ENCODE measurements at regions not wholly inside any gene's neighbourhood (a gene's known extent, or its start where the extent isn't known, plus 50 kb on each side); places are given as distances from the start of the nearest gene placed in this dataset.

- DNase-seq: no peak
- no peak overlapping the region for H3K9ac ChIP-seq (ENCODE audit: low read length)
- no peak for TF ChIP-seq CTCF (IDR thresholded peaks at IDR 0.05; ENCODE audit: low read length)
- no peak for TF ChIP-seq EZH2 (optimal IDR thresholded peaks at IDR 0.05; ENCODE audit: low read depth, low read length)
- H3K4me1 ChIP-seq (ENCODE audit: low read length): no peaks in the 10 kb centered on the region
- no peak overlapping the region for H3K4me3 ChIP-seq (ENCODE audit: low read length)
- no peaks in the 10 kb centered on the region for H3K9me3 ChIP-seq (replicated peaks; ENCODE audit: insufficient read depth, low read length)
- H3K9me2 ChIP-seq (replicated peaks; ENCODE audit: insufficient read depth, low read length): no peaks in the 10 kb centered on the region
- no peaks in the 10 kb centered on the region for H3K27me3 ChIP-seq (replicated peaks; ENCODE audit: insufficient read depth, low read length)
- no peaks in the 10 kb centered on the region for H3K79me2 ChIP-seq (ENCODE audit: low read length)
- H3K36me3 ChIP-seq (replicated peaks; ENCODE audit: insufficient read depth, low read length): no peaks in the 10 kb centered on the region
- H3F3A ChIP-seq (ENCODE audit: insufficient read depth, low read length): no peaks in the 10 kb centered on the region
- no peak overlapping the region for H2AFZ ChIP-seq (ENCODE audit: low read length)
- H4K20me1 ChIP-seq (ENCODE audit: insufficient read depth, low read length): no peaks in the 10 kb centered on the region
- no peak overlapping the region for H3K4me2 ChIP-seq (ENCODE audit: low read depth, low read length)
- no peak overlapping the region for H3K27ac ChIP-seq (ENCODE audit: low read length)
These were observed 980.1 kb upstream of the TYRP1 start for GRCh38 chr9:11713077-11713476.

GRCh38 chr9:11722957-11723356, 970.2 kb upstream of the TYRP1 start:
- H3K36me3 ChIP-seq (replicated peaks; ENCODE audit: insufficient read depth, low read length): no peaks in the 10 kb centered on the region
- H3K4me2 ChIP-seq (ENCODE audit: low read depth, low read length): 0 out of 2 replicates have a peak overlapping the region, but pooled peaks have one; percentile 8
- H3K79me2 ChIP-seq (ENCODE audit: low read length): no peaks in the 10 kb centered on the region
- H3K27me3 ChIP-seq (replicated peaks; ENCODE audit: insufficient read depth, low read length): no peaks in the 10 kb centered on the region
- no peak for TF ChIP-seq EZH2 (optimal IDR thresholded peaks at IDR 0.05; ENCODE audit: low read depth, low read length)
- TF ChIP-seq CTCF (IDR thresholded peaks at IDR 0.05; ENCODE audit: low read length): no peak
- no peak for TF ChIP-seq EZH2phosphoT487 (IDR thresholded peaks at IDR 0.05; ENCODE audit: low read length)
- DNase-seq: peak; percentile 60
- no peak overlapping the region for H3K27ac ChIP-seq (ENCODE audit: low read length)
- no peaks in the 10 kb centered on the region for H3F3A ChIP-seq (ENCODE audit: insufficient read depth, low read length)
- H3K9ac ChIP-seq (ENCODE audit: low read length): no peak overlapping the region
- H4K20me1 ChIP-seq (ENCODE audit: insufficient read depth, low read length): no peaks in the 10 kb centered on the region
- H3K4me1 ChIP-seq (ENCODE audit: low read length): peaks cover 5% of the 10 kb centered on the region; the same call in 1 of the 2 replicates
- no peak overlapping the region for H2AFZ ChIP-seq (ENCODE audit: low read length)
- H3K9me2 ChIP-seq (replicated peaks; ENCODE audit: insufficient read depth, low read length): no peaks in the 10 kb centered on the region
- no peak overlapping the region for H3K4me3 ChIP-seq (ENCODE audit: low read length)
- H3K9me3 ChIP-seq (replicated peaks; ENCODE audit: insufficient read depth, low read length): no peaks in the 10 kb centered on the region

GRCh38 chr9:11726659-11727058, 966.5 kb upstream of the TYRP1 start:
- TF ChIP-seq EZH2 (optimal IDR thresholded peaks at IDR 0.05; ENCODE audit: low read depth, low read length): no peak
- H3K36me3 ChIP-seq (replicated peaks; ENCODE audit: insufficient read depth, low read length): no peaks in the 10 kb centered on the region
- no peak overlapping the region for H2AFZ ChIP-seq (ENCODE audit: low read length)
- no peak overlapping the region for H3K4me2 ChIP-seq (ENCODE audit: low read depth, low read length)
- H3K9me2 ChIP-seq (replicated peaks; ENCODE audit: insufficient read depth, low read length): no peaks in the 10 kb centered on the region
- H3K9ac ChIP-seq (ENCODE audit: low read length): no peak overlapping the region
- no peak for DNase-seq
- no peak overlapping the region for H3K4me3 ChIP-seq (ENCODE audit: low read length)
- no peaks in the 10 kb centered on the region for H3F3A ChIP-seq (ENCODE audit: insufficient read depth, low read length)
- no peaks in the 10 kb centered on the region for H4K20me1 ChIP-seq (ENCODE audit: insufficient read depth, low read length)
- H3K27ac ChIP-seq (ENCODE audit: low read length): no peak overlapping the region
- peaks cover 5% of the 10 kb centered on the region; the same call in 1 of the 2 replicates for H3K4me1 ChIP-seq (ENCODE audit: low read length)
- no peaks in the 10 kb centered on the region for H3K27me3 ChIP-seq (replicated peaks; ENCODE audit: insufficient read depth, low read length)
- H3K9me3 ChIP-seq (replicated peaks; ENCODE audit: insufficient read depth, low read length): no peaks in the 10 kb centered on the region
- no peaks in the 10 kb centered on the region for H3K79me2 ChIP-seq (ENCODE audit: low read length)

DNA sequence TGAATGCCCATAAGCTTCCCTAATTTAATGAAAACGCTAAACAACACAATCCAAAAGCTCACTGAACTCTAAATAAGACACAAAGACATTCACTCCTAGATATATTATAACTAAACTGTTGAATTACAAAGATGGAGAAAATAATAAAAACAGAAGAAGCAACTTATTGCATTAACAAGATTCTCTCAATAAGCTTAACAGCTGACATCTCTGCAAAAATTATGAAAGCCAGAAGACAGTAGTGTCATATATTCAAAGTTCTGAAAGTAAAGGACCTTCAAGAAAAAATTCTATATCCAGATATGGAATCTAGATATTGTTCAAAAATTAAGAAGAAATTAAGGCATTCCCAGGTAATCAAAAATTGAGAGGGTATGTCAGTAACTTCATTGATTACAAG, 957.8 kb upstream of the TYRP1 start:
- Histone ChIP-seq H3K4me3 (ENCODE audit: low read length) (no peak overlapping the region), H3K4me1 (ENCODE audit: low read length) (no peaks in the 10 kb centered on the region), H3K27me3 (replicated peaks; ENCODE audit: insufficient read depth, low read length) (no peaks in the 10 kb centered on the region), H3K9me2 (replicated peaks; ENCODE audit: insufficient read depth, low read length) (no peaks in the 10 kb centered on the region), H3F3A (ENCODE audit: insufficient read depth, low read length) (no peaks in the 10 kb centered on the region), H3K9ac (ENCODE audit: low read length) (no peak overlapping the region), H4K20me1 (ENCODE audit: insufficient read depth, low read length) (no peaks in the 10 kb centered on the region), H3K4me2 (ENCODE audit: low read depth, low read length) (no peak overlapping the region), H3K36me3 (replicated peaks; ENCODE audit: insufficient read depth, low read length) (no peaks in the 10 kb centered on the region), H3K79me2 (ENCODE audit: low read length) (no peaks in the 10 kb centered on the region), H2AFZ (ENCODE audit: low read length) (no peak overlapping the region), H3K27ac (ENCODE audit: low read length) (no peak overlapping the region), H3K9me3 (replicated peaks; ENCODE audit: insufficient read depth, low read length) (no peaks in the 10 kb centered on the region; the same call in 1 of the 2 replicates)
- TF ChIP-seq EZH2 (optimal IDR thresholded peaks at IDR 0.05; ENCODE audit: low read depth, low read length): no peak
- TF ChIP-seq CTCF (IDR thresholded peaks at IDR 0.05; ENCODE audit: low read length): no peak
- TF ChIP-seq EZH2phosphoT487 (IDR thresholded peaks at IDR 0.05; ENCODE audit: low read length): no peak
- DNase-seq: no peak

All from MM.1S (cell line).